ENCODE measurements at regions not wholly inside any gene's neighbourhood (a gene's known extent, or its start where the extent isn't known, plus 50 kb on each side); places are given as distances from the start of the nearest gene placed in this dataset.

DNA sequence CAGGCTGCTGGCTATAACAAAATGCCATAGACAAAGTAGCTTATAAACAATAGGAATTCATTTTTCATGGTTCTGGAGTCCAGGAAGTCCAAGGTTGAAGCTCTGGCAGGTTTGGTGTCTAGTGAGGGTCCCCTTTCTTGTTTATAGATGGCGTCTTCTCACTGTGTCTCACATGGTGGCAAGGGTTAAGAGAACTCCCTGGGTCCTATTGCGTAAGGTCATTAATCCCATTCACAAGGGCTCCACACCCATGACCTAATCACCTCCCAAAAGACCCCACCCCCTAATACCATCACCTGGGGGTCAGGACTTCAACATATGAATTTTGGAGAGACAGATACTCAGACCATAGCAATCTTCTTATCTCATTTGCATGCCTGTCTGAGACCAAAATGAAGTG, 108.9 kb upstream of the USP25 start:
- TF ChIP-seq, protein P1, sequence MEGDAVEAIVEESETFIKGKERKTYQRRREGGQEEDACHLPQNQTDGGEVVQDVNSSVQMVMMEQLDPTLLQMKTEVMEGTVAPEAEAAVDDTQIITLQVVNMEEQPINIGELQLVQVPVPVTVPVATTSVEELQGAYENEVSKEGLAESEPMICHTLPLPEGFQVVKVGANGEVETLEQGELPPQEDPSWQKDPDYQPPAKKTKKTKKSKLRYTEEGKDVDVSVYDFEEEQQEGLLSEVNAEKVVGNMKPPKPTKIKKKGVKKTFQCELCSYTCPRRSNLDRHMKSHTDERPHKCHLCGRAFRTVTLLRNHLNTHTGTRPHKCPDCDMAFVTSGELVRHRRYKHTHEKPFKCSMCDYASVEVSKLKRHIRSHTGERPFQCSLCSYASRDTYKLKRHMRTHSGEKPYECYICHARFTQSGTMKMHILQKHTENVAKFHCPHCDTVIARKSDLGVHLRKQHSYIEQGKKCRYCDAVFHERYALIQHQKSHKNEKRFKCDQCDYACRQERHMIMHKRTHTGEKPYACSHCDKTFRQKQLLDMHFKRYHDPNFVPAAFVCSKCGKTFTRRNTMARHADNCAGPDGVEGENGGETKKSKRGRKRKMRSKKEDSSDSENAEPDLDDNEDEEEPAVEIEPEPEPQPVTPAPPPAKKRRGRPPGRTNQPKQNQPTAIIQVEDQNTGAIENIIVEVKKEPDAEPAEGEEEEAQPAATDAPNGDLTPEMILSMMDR (IDR thresholded peaks at IDR 0.05) = no peak
- TF ChIP-seq EZH2 (IDR thresholded peaks at IDR 0.05) = no peak

All from neural progenitor cell (in vitro differentiated cells).